GM06990 (cell line): ENCODE measurements at regions not wholly inside any gene's neighbourhood (a gene's known extent, or its start where the extent isn't known, plus 50 kb on each side); places are given as distances from the start of the nearest gene placed in this dataset.

Source experiments
- DNase-seq: peaks from one replicate; pipeline ENCODE4 v3.0.0-alpha.2; 2011; ENCODE audit not compliant: insufficient read length; ENCODE audit errors: extremely low read depth
- H3K27me3 ChIP-seq: replicated peaks from 2 replicates; pipeline ENCODE4 v1.6.0; 2011; ENCODE audit warnings: low read length; ENCODE audit not compliant: control insufficient read depth, insufficient read depth
- H3K36me3 ChIP-seq: 2 replicates; pipeline ENCODE4 v1.5.1; 2011; ENCODE audit warnings: low read length; ENCODE audit not compliant: control insufficient read depth, insufficient read depth
- H3K4me3 ChIP-seq: replicated peaks from 2 replicates; pipeline ENCODE4 v1.5.1; 2011; ENCODE audit warnings: low read depth, mild to moderate bottlenecking, control low read depth, low read length
- CTCF ChIP-seq: IDR thresholded peaks from 2 replicates; pipeline ENCODE4 v1.5.1; 2011; ENCODE audit warnings: low read length, control low read depth, mild to moderate bottlenecking, inconsistent platforms; ENCODE audit not compliant: insufficient read depth, poor library complexity, severe bottlenecking

GRCh38 chr21:25326181-25326580 is 281.1 kb downstream of the MRPL39 start:
- Histone ChIP-seq H3K36me3 (no peaks in the 10 kb centered on the region), H3K27me3 (no peaks in the 10 kb centered on the region), H3K4me3 (no peak overlapping the region)
- DNase-seq = no peak
- no peak for TF ChIP-seq CTCF

- Histone ChIP-seq H3K4me3 (no peak overlapping the region), H3K27me3 (no peaks in the 10 kb centered on the region), H3K36me3 (no peaks in the 10 kb centered on the region)
- no peak for DNase-seq
- no peak for TF ChIP-seq CTCF
Observed at GRCh38 chr21:25324666-25325065, 282.6 kb downstream of the MRPL39 start.

GRCh38 chr21:25323356-25323949 is 283.8 kb downstream of the MRPL39 start:
- no peaks in the 10 kb centered on the region for H3K36me3 ChIP-seq
- H3K4me3 ChIP-seq = no peak overlapping the region
- no peak for TF ChIP-seq CTCF
- DNase-seq = no peak
- no peaks in the 10 kb centered on the region for H3K27me3 ChIP-seq

GRCh38 chr21:25314247-25314646 is 293.0 kb downstream of the MRPL39 start:
- no peak for DNase-seq
- no peak for TF ChIP-seq CTCF
- H3K27me3 ChIP-seq = no peaks in the 10 kb centered on the region
- H3K4me3 ChIP-seq = no peak overlapping the region
- H3K36me3 ChIP-seq = no peaks in the 10 kb centered on the region

GRCh38 chr21:25313829-25314228 is 293.5 kb downstream of the MRPL39 start:
- H3K36me3 ChIP-seq = no peaks in the 10 kb centered on the region
- TF ChIP-seq CTCF = peak; percentile 25
- no peak for DNase-seq
- H3K27me3 ChIP-seq = no peaks in the 10 kb centered on the region
- no peak overlapping the region for H3K4me3 ChIP-seq

- Histone ChIP-seq H3K36me3 (no peaks in the 10 kb centered on the region), H3K4me3 (no peak overlapping the region), H3K27me3 (no peaks in the 10 kb centered on the region)
- no peak for TF ChIP-seq CTCF
- DNase-seq = no peak
Observed at GRCh38 chr21:25307489-25307888, 299.8 kb downstream of the MRPL39 start.
